Naive thymus-derived CD4-positive, alpha-beta T cell (primary cell): ENCODE measurements at regions not wholly inside any gene's neighbourhood (a gene's known extent, or its start where the extent isn't known, plus 50 kb on each side); places are given as distances from the start of the nearest gene placed in this dataset.
"Not testable (repeated sequence)": the region's sequence is repeated elsewhere in the genome, so short reads cannot be mapped to it uniquely, and the experiment has no call there.

Source experiments
- ATAC-seq: fragments of 150-1000 bp; cut with Tn5 transposase; 2 replicates; pipeline ENCODE4 v1.10.0; 2021; ENCODE audit warnings: mild to moderate bottlenecking, moderate library complexity
- CTCF ChIA-PET: fragments of 350-600 bp; sonication (Branson Sonifier 250); formaldehyde crosslinking; loops from one replicate; lab custom pipeline; 2021; ENCODE audit warnings: antibody characterized with exemption; lab: Charles Lee
- POLR2A ChIA-PET: fragments of 350-600 bp; sonication (Branson Sonifier 250); formaldehyde crosslinking; loops from one replicate; lab custom pipeline; 2021; ENCODE audit warnings: antibody characterized with exemption, inconsistent platforms; lab: Charles Lee
- DNase-seq, 9 donors: peaks; one replicate each; pipeline versions ENCODE4 v3.0.0 to v3.0.0-alpha.2; 2020 to 2022; ENCODE audit warnings: mixed read lengths in 1 of 9
- H3K27ac ChIP-seq: one replicate; pipeline ENCODE4 v1.7.0; 2013; ENCODE audit warnings: mild to moderate bottlenecking, low read depth, low read length, moderate library complexity
- H3K27me3 ChIP-seq, 2 donors: one replicate each; pipeline ENCODE4 v1.7.0; 2013; ENCODE audit warnings: low read length in 2 of 2, mild to moderate bottlenecking in 2 of 2, moderate library complexity in 2 of 2; ENCODE audit not compliant: control insufficient read depth in 2 of 2, insufficient read depth in 2 of 2
- H3K36me3 ChIP-seq, 3 experiments: 1 replicate in 2 of 3; 2 replicates in 1 of 3; pipeline ENCODE4 v1.7.0; 2013; ENCODE audit warnings: low read length in 3 of 3, mild to moderate bottlenecking in 3 of 3, moderate library complexity in 1 of 3; ENCODE audit not compliant: insufficient read depth in 3 of 3, control insufficient read depth in 2 of 3
- H3K4me1 ChIP-seq, 2 donors: one replicate each; pipeline ENCODE4 v1.7.0; 2013; ENCODE audit warnings: low read length in 2 of 2, mild to moderate bottlenecking in 2 of 2, moderate library complexity in 1 of 2; ENCODE audit not compliant: control insufficient read depth in 2 of 2, insufficient read depth in 2 of 2
- H3K4me3 ChIP-seq: 2 replicates; pipeline ENCODE4 v1.7.0; 2013; ENCODE audit warnings: mild to moderate bottlenecking, low read length
- H3K9me3 ChIP-seq, 3 experiments: 1 replicate in 2 of 3; 2 replicates in 1 of 3; pipeline ENCODE4 v1.7.0; 2013; ENCODE audit warnings: low read length in 3 of 3; ENCODE audit not compliant: control insufficient read depth in 2 of 3
- H3K27ac Mint-ChIP-seq, 9 donors: one replicate each; pipeline ENCODE4 v1.8.0; 2020 to 2022; ENCODE audit warnings: mixed read lengths in 9 of 9, mild to moderate bottlenecking in 8 of 9, moderate library complexity in 5 of 9, inconsistent platforms in 2 of 9
- H3K27me3 Mint-ChIP-seq, 5 donors: one replicate each; pipeline ENCODE4 v1.8.0; 2021 to 2022; ENCODE audit warnings: mixed read lengths in 5 of 5, mild to moderate bottlenecking in 1 of 5
- H3K36me3 Mint-ChIP-seq, 5 donors: one replicate each; pipeline ENCODE4 v1.8.0; 2020 to 2022; ENCODE audit warnings: mixed read lengths in 5 of 5, mild to moderate bottlenecking in 3 of 5, inconsistent platforms in 1 of 5
- H3K4me1 Mint-ChIP-seq, 7 donors: one replicate each; pipeline ENCODE4 v1.8.0; 2020 to 2022; ENCODE audit warnings: mixed read lengths in 7 of 7, mild to moderate bottlenecking in 3 of 7, inconsistent platforms in 1 of 7
- H3K4me3 Mint-ChIP-seq, 10 donors: one replicate each; pipeline ENCODE4 v1.8.0; 2020 to 2022; ENCODE audit warnings: mild to moderate bottlenecking in 10 of 10, mixed read lengths in 10 of 10, moderate library complexity in 6 of 10, inconsistent platforms in 2 of 10
- H3K9me3 Mint-ChIP-seq, 11 donors: one replicate each; pipeline ENCODE4 v1.8.0; 2020 to 2022; ENCODE audit warnings: mixed read lengths in 11 of 11, mild to moderate bottlenecking in 4 of 11, inconsistent platforms in 1 of 11, moderate library complexity in 1 of 11
- intact Hi-C, 2 donors: fragments of 100-400 bp; cut with micrococcal nuclease; formaldehyde crosslinking; loops; one replicate each; pipeline ENCODE4 v1.15.1; 2023

GRCh38 chr6:81353262-81353661 is 399.2 kb downstream of the TENT5A start:
- H3K4me3 Mint-ChIP-seq, result no peak overlapping the region
- ChIA-PET CTCF (no interaction called here), POLR2A (no interaction called here)
- intact Hi-C loops, result no loop called here
- H3K27ac Mint-ChIP-seq, result no peak overlapping the region
- H3K36me3 ChIP-seq, result no peaks in the 10 kb centered on the region
- peaks cover 0 to 7% (median 0%) of the 10 kb centered on the region in 5 donors for H3K27me3 Mint-ChIP-seq
- H3K9me3 ChIP-seq, result no peaks in the 10 kb centered on the region
- DNase-seq, result no peak
- H3K27me3 ChIP-seq, result no peaks in the 10 kb centered on the region
- H3K4me1 ChIP-seq, result no peaks in the 10 kb centered on the region
- H3K4me1 Mint-ChIP-seq, result no peaks in the 10 kb centered on the region
- H3K9me3 Mint-ChIP-seq, result peaks cover 0 to 10% (median 2%) of the 10 kb centered on the region in 11 donors
- H3K27ac ChIP-seq, result no peak overlapping the region
- H3K4me3 ChIP-seq, result no peak overlapping the region
- no peak for ATAC-seq
- no peaks in the 10 kb centered on the region for H3K36me3 Mint-ChIP-seq

- H3K4me1 Mint-ChIP-seq, ATAC-seq, H3K4me1 ChIP-seq, H3K4me3 ChIP-seq, H3K27ac ChIP-seq, H3K4me3 Mint-ChIP-seq, H3K36me3 ChIP-seq, H3K27me3 Mint-ChIP-seq, H3K27ac Mint-ChIP-seq, CTCF ChIA-PET, POLR2A ChIA-PET, H3K9me3 ChIP-seq, DNase-seq, H3K36me3 Mint-ChIP-seq, intact Hi-C loops, H3K27me3 ChIP-seq: not testable (repeated sequence)
- peaks cover 0 to 15% (median 7%) of the 10 kb centered on the region in 11 donors for H3K9me3 Mint-ChIP-seq
These were observed 408.5 kb downstream of the TENT5A start for GRCh38 chr6:81344026-81344425.

GRCh38 chr6:81340946-81341345 is 411.5 kb downstream of the TENT5A start:
- H3K4me3 Mint-ChIP-seq, result no peak overlapping the region
- intact Hi-C loops, result no loop called here
- Histone ChIP-seq H3K4me1 (no peaks in the 10 kb centered on the region), H3K27me3 (no peaks in the 10 kb centered on the region), H3K27ac (no peak overlapping the region), H3K4me3 (no peak overlapping the region), H3K36me3 (no peaks in the 10 kb centered on the region), H3K9me3 (no peaks in the 10 kb centered on the region)
- peaks cover 0 to 37% (median 9%) of the 10 kb centered on the region in 11 donors for H3K9me3 Mint-ChIP-seq
- DNase-seq (no peak), ATAC-seq (no peak)
- POLR2A ChIA-PET, result no interaction called here
- H3K27ac Mint-ChIP-seq, result no peak overlapping the region
- H3K27me3 Mint-ChIP-seq, result no peaks in the 10 kb centered on the region
- peaks cover 0 to 2% (median 0%) of the 10 kb centered on the region in 7 donors for H3K4me1 Mint-ChIP-seq
- no peaks in the 10 kb centered on the region for H3K36me3 Mint-ChIP-seq
- CTCF ChIA-PET, result no interaction called here

GRCh38 chr6:81331526-81331925 is 421.0 kb downstream of the TENT5A start:
- Histone ChIP-seq H3K4me3 (no peak overlapping the region), H3K27ac (no peak overlapping the region), H3K4me1 (no peaks in the 10 kb centered on the region), H3K36me3 (no peaks in the 10 kb centered on the region), H3K9me3 (no peaks in the 10 kb centered on the region), H3K27me3 (no peaks in the 10 kb centered on the region)
- H3K4me3 Mint-ChIP-seq, result no peak overlapping the region
- H3K36me3 Mint-ChIP-seq, result no peaks in the 10 kb centered on the region
- no peak for DNase-seq
- ChIA-PET CTCF (no interaction called here), POLR2A (no interaction called here)
- ATAC-seq, result no peak
- no peaks in the 10 kb centered on the region for H3K4me1 Mint-ChIP-seq
- no peak overlapping the region for H3K27ac Mint-ChIP-seq
- intact Hi-C loops, result no loop called here
- peaks cover 0 to 15% (median 0%) of the 10 kb centered on the region in 11 donors for H3K9me3 Mint-ChIP-seq
- no peaks in the 10 kb centered on the region for H3K27me3 Mint-ChIP-seq

- peaks cover 0 to 9% (median 0%) of the 10 kb centered on the region in 11 donors for H3K9me3 Mint-ChIP-seq
- ChIA-PET CTCF (no interaction called here), POLR2A (no interaction called here)
- no peaks in the 10 kb centered on the region for H3K27me3 ChIP-seq
- H3K4me3 Mint-ChIP-seq, result no peak overlapping the region
- H3K36me3 Mint-ChIP-seq, result no peaks in the 10 kb centered on the region
- ATAC-seq (no peak), DNase-seq (no peak)
- no peaks in the 10 kb centered on the region for H3K27me3 Mint-ChIP-seq
- no peaks in the 10 kb centered on the region for H3K9me3 ChIP-seq
- intact Hi-C loops, result no loop called here
- no peak overlapping the region for H3K27ac Mint-ChIP-seq
- no peaks in the 10 kb centered on the region for H3K36me3 ChIP-seq
- H3K4me3 ChIP-seq, result no peak overlapping the region
- no peaks in the 10 kb centered on the region for H3K4me1 ChIP-seq
- H3K4me1 Mint-ChIP-seq, result no peaks in the 10 kb centered on the region
- H3K27ac ChIP-seq, result no peak overlapping the region
These were observed 423.8 kb downstream of the TENT5A start for GRCh38 chr6:81328700-81329099.

- H3K27ac Mint-ChIP-seq, result no peak overlapping the region
- peaks cover 0 to 8% (median 0%) of the 10 kb centered on the region in 11 donors for H3K9me3 Mint-ChIP-seq
- no peaks in the 10 kb centered on the region for H3K27me3 Mint-ChIP-seq
- ATAC-seq, result no peak
- H3K4me1 ChIP-seq, result no peaks in the 10 kb centered on the region
- no peaks in the 10 kb centered on the region for H3K4me1 Mint-ChIP-seq
- H3K27ac ChIP-seq, result no peak overlapping the region
- POLR2A ChIA-PET, result no interaction called here
- H3K4me3 ChIP-seq, result no peak overlapping the region
- H3K36me3 Mint-ChIP-seq, result no peaks in the 10 kb centered on the region
- CTCF ChIA-PET, result no interaction called here
- no peak for DNase-seq
- no peak overlapping the region for H3K4me3 Mint-ChIP-seq
- H3K36me3 ChIP-seq, result no peaks in the 10 kb centered on the region
- intact Hi-C loops, result no loop called here
- H3K9me3 ChIP-seq, result no peaks in the 10 kb centered on the region
- no peaks in the 10 kb centered on the region for H3K27me3 ChIP-seq
These were observed 425.5 kb downstream of the TENT5A start for GRCh38 chr6:81326881-81327561.

GRCh38 chr6:81309811-81310210 is 442.7 kb downstream of the TENT5A start:
- ATAC-seq, result no peak
- CTCF ChIA-PET, result no interaction called here

More at GRCh38 chr6:81309811-81310210, 442.7 kb downstream of the TENT5A start:
- H3K4me3 Mint-ChIP-seq, result no peak overlapping the region
- Histone ChIP-seq H3K4me1 (no peaks in the 10 kb centered on the region), H3K27ac (no peak overlapping the region), H3K9me3 (no peaks in the 10 kb centered on the region), H3K36me3 (no peaks in the 10 kb centered on the region), H3K4me3 (no peak overlapping the region), H3K27me3 (no peaks in the 10 kb centered on the region)
- peaks cover 0 to 6% (median 0%) of the 10 kb centered on the region in 5 donors for H3K36me3 Mint-ChIP-seq
- H3K27me3 Mint-ChIP-seq, result no peaks in the 10 kb centered on the region
- H3K27ac Mint-ChIP-seq, result no peak overlapping the region
- H3K4me1 Mint-ChIP-seq, result no peaks in the 10 kb centered on the region
- no peak for DNase-seq
- POLR2A ChIA-PET, result no interaction called here
- intact Hi-C loops, result no loop called here
- H3K9me3 Mint-ChIP-seq, result peaks cover 6 to 18% (median 11%) of the 10 kb centered on the region in 11 donors
